ENCODE measurements at regions not wholly inside any gene's neighbourhood (a gene's known extent, or its start where the extent isn't known, plus 50 kb on each side); places are given as distances from the start of the nearest gene placed in this dataset.
"Not testable (repeated sequence)": the region's sequence is repeated elsewhere in the genome, so short reads cannot be mapped to it uniquely, and the experiment has no call there.

- DNase-seq (ENCODE audit: low spot score): no peak
Observed at GRCh38 chr1:95766036-95766435, 532.0 kb downstream of the RWDD3 start.

- DNase-seq (ENCODE audit: low spot score): no peak
Observed at GRCh38 chr1:95770581-95770980, 536.6 kb downstream of the RWDD3 start.

GRCh38 chr1:95778217-95778616, 544.2 kb downstream of the RWDD3 start:
- no peak for DNase-seq (ENCODE audit: low spot score)

- no peak for DNase-seq (ENCODE audit: low spot score)
Observed at GRCh38 chr1:95780836-95781235, 546.8 kb downstream of the RWDD3 start.

GRCh38 chr1:95790136-95790535, 556.1 kb downstream of the RWDD3 start:
- no peak for DNase-seq (ENCODE audit: low spot score)

- DNase-seq (ENCODE audit: low spot score): no peak
Observed at GRCh38 chr1:95793893-95794292, 559.9 kb downstream of the RWDD3 start.

- DNase-seq (ENCODE audit: low spot score): not testable (repeated sequence)
Observed at GRCh38 chr1:95797761-95798160, 563.8 kb downstream of the RWDD3 start.

- DNase-seq (ENCODE audit: low spot score): no peak
Observed at GRCh38 chr1:95806171-95806570, 572.2 kb downstream of the RWDD3 start.

GRCh38 chr1:95809391-95809790, 575.4 kb downstream of the RWDD3 start:
- no peak for DNase-seq (ENCODE audit: low spot score)

GRCh38 chr1:95815511-95815910, 581.5 kb downstream of the RWDD3 start:
- DNase-seq (ENCODE audit: low spot score): no peak

GRCh38 chr1:95829556-95829955, 595.5 kb downstream of the RWDD3 start:
- no peak for DNase-seq (ENCODE audit: low spot score)

GRCh38 chr1:95832370-95832769, 598.4 kb downstream of the RWDD3 start:
- DNase-seq (ENCODE audit: low spot score): no peak

GRCh38 chr1:95849439-95849838, 615.4 kb downstream of the RWDD3 start:
- DNase-seq (ENCODE audit: low spot score): no peak

- DNase-seq (ENCODE audit: low spot score): no peak
Observed at GRCh38 chr1:95850165-95850649, 616.2 kb downstream of the RWDD3 start.

- DNase-seq (ENCODE audit: low spot score): no peak
Observed at GRCh38 chr1:95850763-95851162, 616.8 kb downstream of the RWDD3 start.

- no peak for DNase-seq (ENCODE audit: low spot score)
Observed at GRCh38 chr1:95852483-95853070, 618.6 kb downstream of the RWDD3 start.

- no peak for DNase-seq (ENCODE audit: low spot score)
Observed at GRCh38 chr1:95854457-95854856, 620.4 kb downstream of the RWDD3 start.

GRCh38 chr1:95863086-95863485, 629.1 kb downstream of the RWDD3 start:
- no peak for DNase-seq (ENCODE audit: low spot score)

- DNase-seq (ENCODE audit: low spot score): no peak
Observed at GRCh38 chr1:95865769-95866168, 631.8 kb downstream of the RWDD3 start.

GRCh38 chr1:95876276-95876675, 642.3 kb downstream of the RWDD3 start:
- DNase-seq (ENCODE audit: low spot score): no peak

- DNase-seq (ENCODE audit: low spot score): no peak
Observed at GRCh38 chr1:95879498-95880050, 645.6 kb downstream of the RWDD3 start.

- DNase-seq (ENCODE audit: low spot score): no peak
Observed at GRCh38 chr1:95888941-95889390, 655.0 kb downstream of the RWDD3 start.

- DNase-seq (ENCODE audit: low spot score): no peak
Observed at GRCh38 chr1:95889400-95889799, 655.4 kb downstream of the RWDD3 start.

GRCh38 chr1:95893921-95894320, 659.9 kb downstream of the RWDD3 start:
- no peak for DNase-seq (ENCODE audit: low spot score)

Measured in kidney tubule cell (primary cell).